Neural cell (in vitro differentiated cells): ENCODE measurements at regions not wholly inside any gene's neighbourhood (a gene's known extent, or its start where the extent isn't known, plus 50 kb on each side); places are given as distances from the start of the nearest gene placed in this dataset.

Experiments
- CTCF ChIP-seq: fragments of 450-650 bp; IDR thresholded peaks from 2 replicates; pipeline ENCODE4 v1.5.1; 2014; ENCODE audit warnings: antibody characterized with exemption, mild to moderate bottlenecking, moderate library complexity; ENCODE audit not compliant: poor library complexity, severe bottlenecking
- EP300 ChIP-seq: fragments of 450-650 bp; conservative IDR thresholded peaks from 2 replicates; pipeline ENCODE4 v1.6.1; 2014; ENCODE audit warnings: antibody characterized with exemption, mild to moderate bottlenecking, moderate library complexity; ENCODE audit not compliant: poor library complexity, severe bottlenecking
- EZH2 ChIP-seq: fragments of 200-600, 300-800 bp; shearing (Covaris generic), sonication (generic); IDR thresholded peaks from 2 replicates; pipeline ENCODE4 v1.6.1; 2014; ENCODE audit warnings: antibody characterized with exemption, low read length, borderline replicate concordance, mild to moderate bottlenecking; ENCODE audit not compliant: insufficient read depth, poor library complexity, severe bottlenecking
- MXI1 ChIP-seq: fragments of 450-650 bp; conservative IDR thresholded peaks from 2 replicates; pipeline ENCODE4 v1.6.1; 2014; ENCODE audit warnings: antibody characterized with exemption, mild to moderate bottlenecking; ENCODE audit not compliant: poor library complexity, severe bottlenecking
- POLR2AphosphoS5 ChIP-seq: IDR thresholded peaks from 2 replicates; pipeline ENCODE4 v1.6.1; 2012
- RAD21 ChIP-seq: fragments of 450-650 bp; conservative IDR thresholded peaks from 2 replicates; pipeline ENCODE4 v1.6.1; 2014; ENCODE audit warnings: antibody characterized with exemption, mild to moderate bottlenecking, moderate library complexity
- REST ChIP-seq: IDR thresholded peaks from 2 replicates; pipeline ENCODE4 v1.6.1; 2012; ENCODE audit warnings: borderline replicate concordance
- SMC3 ChIP-seq: fragments of 450-650 bp; conservative IDR thresholded peaks from 2 replicates; pipeline ENCODE4 v1.6.1; 2014; ENCODE audit warnings: antibody characterized with exemption, mild to moderate bottlenecking, moderate library complexity; ENCODE audit not compliant: poor library complexity
- TAF1 ChIP-seq: IDR thresholded peaks from 2 replicates; pipeline ENCODE4 v1.6.1; 2012; ENCODE audit warnings: low read depth

- no peak for TF ChIP-seq CTCF
- TF ChIP-seq SMC3: no peak
- TF ChIP-seq MXI1: no peak
- no peak for TF ChIP-seq POLR2AphosphoS5
- TF ChIP-seq EP300: no peak
- TF ChIP-seq EZH2: no peak
- TF ChIP-seq TAF1: no peak
- TF ChIP-seq RAD21: no peak
- no peak for TF ChIP-seq REST
Measured at GRCh38 chr10:90088024-90088317, 386.6 kb downstream of the KIF20B start.
